ENCODE measurements at regions not wholly inside any gene's neighbourhood (a gene's known extent, or its start where the extent isn't known, plus 50 kb on each side); places are given as distances from the start of the nearest gene placed in this dataset.

GRCh38 chrX:23511793-23512192 is 155.5 kb upstream of the PRDX4 start:
- TF ChIP-seq CTCF (IDR thresholded peaks at IDR 0.05; ENCODE audit: low read depth, low read length): no peak
- no peak for TF ChIP-seq POLR2A (IDR thresholded peaks at IDR 0.05; ENCODE audit: extremely low read depth, insufficient read length)
- no peak for TF ChIP-seq MAX (IDR thresholded peaks at IDR 0.05; ENCODE audit: low read depth, low read length)

Data from NB4 (cell line).